HFFc6 (cell line): ENCODE measurements at regions not wholly inside any gene's neighbourhood (a gene's known extent, or its start where the extent isn't known, plus 50 kb on each side); places are given as distances from the start of the nearest gene placed in this dataset.

Experiments used
- DNase-seq: peaks from one replicate; pipeline ENCODE4 v3.0.0-alpha.2; 2018
- H3K27ac Mint-ChIP-seq: 2 replicates; pipeline ENCODE4 v1.8.0; 2020; ENCODE audit warnings: mild to moderate bottlenecking, mixed read lengths
- H3K27me3 Mint-ChIP-seq: 2 replicates; pipeline ENCODE4 v1.8.0; 2021; ENCODE audit warnings: mild to moderate bottlenecking, moderate library complexity, mixed read lengths; ENCODE audit not compliant: insufficient read depth
- H3K36me3 Mint-ChIP-seq: 2 replicates; pipeline ENCODE4 v1.8.0; 2021; ENCODE audit warnings: low read depth, mixed read lengths
- H3K4me1 Mint-ChIP-seq: 2 replicates; pipeline ENCODE4 v1.8.0; 2020; ENCODE audit warnings: low read depth, mixed read lengths
- H3K4me3 Mint-ChIP-seq: 2 replicates; pipeline ENCODE4 v1.8.0; 2020; ENCODE audit warnings: mild to moderate bottlenecking, moderate library complexity, mixed read lengths
- H3K9me3 Mint-ChIP-seq: 2 replicates; pipeline ENCODE4 v1.8.0; 2020; ENCODE audit warnings: mild to moderate bottlenecking, mixed read lengths
- TF ChIP-seq, protein P1 (sequence below): fragments of 200-600 bp; sonication (generic); IDR thresholded peaks from 2 replicates; pipeline ENCODE4 v1.5.0; 2021; ENCODE audit warnings: antibody characterized with exemption, mild to moderate bottlenecking

- Mint-ChIP-seq H3K27me3 (no peaks in the 10 kb centered on the region), H3K36me3 (peaks cover 4% of the 10 kb centered on the region; the same call in 1 of the 2 replicates), H3K27ac (no peak overlapping the region), H3K9me3 (peaks cover 7% of the 10 kb centered on the region; the same call in 1 of the 2 replicates), H3K4me1 (no peaks in the 10 kb centered on the region; the same call in 1 of the 2 replicates), H3K4me3 (no peak overlapping the region)
- DNase-seq = no peak
- TF ChIP-seq, protein P1, sequence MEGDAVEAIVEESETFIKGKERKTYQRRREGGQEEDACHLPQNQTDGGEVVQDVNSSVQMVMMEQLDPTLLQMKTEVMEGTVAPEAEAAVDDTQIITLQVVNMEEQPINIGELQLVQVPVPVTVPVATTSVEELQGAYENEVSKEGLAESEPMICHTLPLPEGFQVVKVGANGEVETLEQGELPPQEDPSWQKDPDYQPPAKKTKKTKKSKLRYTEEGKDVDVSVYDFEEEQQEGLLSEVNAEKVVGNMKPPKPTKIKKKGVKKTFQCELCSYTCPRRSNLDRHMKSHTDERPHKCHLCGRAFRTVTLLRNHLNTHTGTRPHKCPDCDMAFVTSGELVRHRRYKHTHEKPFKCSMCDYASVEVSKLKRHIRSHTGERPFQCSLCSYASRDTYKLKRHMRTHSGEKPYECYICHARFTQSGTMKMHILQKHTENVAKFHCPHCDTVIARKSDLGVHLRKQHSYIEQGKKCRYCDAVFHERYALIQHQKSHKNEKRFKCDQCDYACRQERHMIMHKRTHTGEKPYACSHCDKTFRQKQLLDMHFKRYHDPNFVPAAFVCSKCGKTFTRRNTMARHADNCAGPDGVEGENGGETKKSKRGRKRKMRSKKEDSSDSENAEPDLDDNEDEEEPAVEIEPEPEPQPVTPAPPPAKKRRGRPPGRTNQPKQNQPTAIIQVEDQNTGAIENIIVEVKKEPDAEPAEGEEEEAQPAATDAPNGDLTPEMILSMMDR = no peak
Observed at GRCh38 chr1:239771550-239771949, 320.1 kb upstream of the FMN2 start.

DNA sequence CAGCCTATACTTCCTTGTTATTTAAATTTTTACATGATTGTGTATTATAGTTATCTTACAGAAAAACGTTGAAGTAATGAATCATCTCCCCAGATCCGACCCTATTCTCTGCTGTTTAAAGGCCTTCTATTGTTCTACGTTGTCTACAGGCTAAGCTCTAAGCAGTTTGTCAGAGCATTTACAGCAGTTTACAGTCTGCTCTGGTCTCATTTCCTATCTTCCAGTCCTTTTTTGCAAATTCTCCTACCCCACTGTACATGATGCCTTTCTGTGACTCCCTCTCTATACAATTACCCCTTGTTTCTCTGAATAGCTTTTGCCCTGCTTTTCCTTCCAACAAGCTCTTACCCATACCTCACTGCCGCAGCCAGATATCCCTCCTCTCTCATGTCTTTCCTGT lies 319.2 kb upstream of the FMN2 start:
- Mint-ChIP-seq H3K4me3 (no peak overlapping the region), H3K27me3 (no peaks in the 10 kb centered on the region), H3K4me1 (no peaks in the 10 kb centered on the region; the same call in 1 of the 2 replicates), H3K27ac (no peak overlapping the region), H3K9me3 (peaks cover 7% of the 10 kb centered on the region; the same call in 1 of the 2 replicates), H3K36me3 (peaks cover 4% of the 10 kb centered on the region; the same call in 1 of the 2 replicates)
- no peak for DNase-seq
- TF ChIP-seq, protein P1 = no peak

GRCh38 chr1:239775466-239775865 lies 316.2 kb upstream of the FMN2 start:
- 0 out of 2 replicates have a peak, but pooled peaks cover 7% of the 10 kb centered on the region for H3K9me3 Mint-ChIP-seq
- no peak overlapping the region for H3K27ac Mint-ChIP-seq
- no peak overlapping the region for H3K4me3 Mint-ChIP-seq
- H3K36me3 Mint-ChIP-seq = peaks cover 4% of the 10 kb centered on the region; the same call in 1 of the 2 replicates
- peaks cover 10% of the 10 kb centered on the region; the same call in 1 of the 2 replicates for H3K4me1 Mint-ChIP-seq
- H3K27me3 Mint-ChIP-seq = no peaks in the 10 kb centered on the region
- TF ChIP-seq, protein P1 = no peak
- no peak for DNase-seq

DNA sequence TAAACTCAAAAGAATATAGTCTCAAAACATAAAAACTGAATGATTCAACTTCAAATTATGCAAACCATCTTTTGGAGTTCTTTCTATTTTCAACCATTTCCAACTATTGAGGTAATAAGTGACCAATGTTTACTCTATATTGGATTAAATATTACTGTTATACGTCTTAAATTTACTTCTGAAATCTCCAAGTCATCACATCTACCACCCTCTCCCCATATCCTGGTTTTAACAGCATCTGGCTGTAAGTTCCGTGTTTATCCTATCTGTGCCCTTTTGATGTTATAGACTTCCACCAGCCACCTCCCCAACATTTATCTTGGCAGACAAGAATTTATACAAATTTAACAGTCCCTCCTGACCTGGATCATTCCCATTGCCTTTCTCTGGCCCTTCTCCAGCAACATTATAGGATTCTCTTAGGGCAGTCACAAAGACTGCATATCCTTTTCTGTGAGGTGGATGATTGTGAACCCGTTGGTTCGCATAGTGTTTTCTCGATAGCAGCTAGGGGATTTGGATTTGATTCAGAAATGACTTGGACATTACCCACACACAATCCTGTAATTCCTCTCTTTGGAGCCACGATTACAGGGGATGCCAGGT lies 313.4 kb upstream of the FMN2 start:
- H3K4me3 Mint-ChIP-seq = no peak overlapping the region; the same call in 1 of the 2 replicates
- H3K4me1 Mint-ChIP-seq = peaks cover 10% of the 10 kb centered on the region; the same call in 1 of the 2 replicates
- H3K27ac Mint-ChIP-seq = no peak overlapping the region
- no peaks in the 10 kb centered on the region for H3K27me3 Mint-ChIP-seq
- no peak for DNase-seq
- H3K9me3 Mint-ChIP-seq = no peaks in the 10 kb centered on the region; the same call in 1 of the 2 replicates
- no peaks in the 10 kb centered on the region for H3K36me3 Mint-ChIP-seq
- TF ChIP-seq, protein P1 = no peak

GRCh38 chr1:239779962-239780361 lies 311.7 kb upstream of the FMN2 start:
- TF ChIP-seq, protein P1 = no peak
- no peaks in the 10 kb centered on the region for H3K27me3 Mint-ChIP-seq
- peaks cover 3% of the 10 kb centered on the region; the same call in 1 of the 2 replicates for H3K9me3 Mint-ChIP-seq
- H3K36me3 Mint-ChIP-seq = no peaks in the 10 kb centered on the region
- no peak overlapping the region for H3K27ac Mint-ChIP-seq
- no peak for DNase-seq
- peaks cover 10% of the 10 kb centered on the region; the same call in 1 of the 2 replicates for H3K4me1 Mint-ChIP-seq
- no peak overlapping the region for H3K4me3 Mint-ChIP-seq
